T-helper 2 cell (primary cell): ENCODE measurements at regions not wholly inside any gene's neighbourhood (a gene's known extent, or its start where the extent isn't known, plus 50 kb on each side); places are given as distances from the start of the nearest gene placed in this dataset.

ENCODE experiments used
- DNase-seq, 5 experiments: peaks; one replicate each; pipeline versions ENCODE4 v3.0.0 to v3.0.0-alpha.2; 2012 to 2022

- DNase-seq, result no peak
Observed at GRCh38 chrX:39150220-39150619, 349.0 kb downstream of the MID1IP1 start.

- no peak for DNase-seq
Observed at GRCh38 chrX:39150621-39151020, 349.4 kb downstream of the MID1IP1 start.

DNA sequence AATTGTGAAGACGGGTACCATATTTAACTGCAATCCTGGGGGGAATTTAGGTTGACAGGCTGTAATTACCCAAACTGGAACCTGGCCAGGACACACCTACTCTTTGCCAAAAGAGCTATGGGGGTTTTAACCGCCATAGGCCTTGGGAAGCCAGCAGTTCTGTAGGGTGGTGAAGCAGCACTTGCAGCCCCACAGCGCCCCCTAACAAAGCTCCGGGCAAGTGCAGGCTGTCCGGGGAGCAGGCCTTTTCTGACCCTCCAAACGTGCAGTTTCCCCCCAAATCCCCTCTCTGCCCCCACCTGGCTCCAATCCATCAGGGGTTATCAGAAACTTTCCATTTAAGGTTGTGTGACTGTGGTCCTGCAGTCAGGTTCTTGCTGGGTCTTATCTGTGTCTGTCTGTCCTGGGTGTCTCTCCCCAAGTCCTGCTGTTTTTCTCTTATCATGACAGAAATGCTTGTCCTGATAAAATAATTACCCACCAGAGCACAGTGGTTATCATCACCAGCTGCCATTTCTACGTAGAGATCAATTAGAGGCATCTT lies 350.9 kb downstream of the MID1IP1 start:
- peak in 1 of 5 experiments; percentile 5 for DNase-seq

DNA sequence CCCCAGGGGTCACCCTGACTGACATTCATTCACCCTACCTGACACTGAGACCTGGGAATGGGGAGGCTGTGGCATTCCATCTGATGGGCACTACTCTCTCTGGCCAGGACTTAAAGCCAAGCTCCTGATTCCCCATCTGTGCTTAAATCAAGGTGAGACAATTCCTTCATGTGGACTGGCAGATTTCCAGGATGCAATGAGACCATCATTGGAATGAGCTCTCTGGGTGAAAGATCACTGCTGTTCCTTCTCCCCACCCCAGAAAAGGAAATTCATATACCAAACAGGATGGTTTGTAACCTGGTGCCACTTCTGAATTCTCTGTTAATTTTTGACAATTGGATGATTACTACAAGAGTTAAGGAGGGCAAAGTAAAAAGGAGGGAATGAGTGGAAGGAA lies 354.8 kb downstream of the MID1IP1 start:
- no peak for DNase-seq

- DNase-seq, result no peak
Observed at GRCh38 chrX:39157006-39157405, 355.7 kb downstream of the MID1IP1 start.

GRCh38 chrX:39157796-39158195 lies 356.5 kb downstream of the MID1IP1 start:
- DNase-seq, result no peak

DNA sequence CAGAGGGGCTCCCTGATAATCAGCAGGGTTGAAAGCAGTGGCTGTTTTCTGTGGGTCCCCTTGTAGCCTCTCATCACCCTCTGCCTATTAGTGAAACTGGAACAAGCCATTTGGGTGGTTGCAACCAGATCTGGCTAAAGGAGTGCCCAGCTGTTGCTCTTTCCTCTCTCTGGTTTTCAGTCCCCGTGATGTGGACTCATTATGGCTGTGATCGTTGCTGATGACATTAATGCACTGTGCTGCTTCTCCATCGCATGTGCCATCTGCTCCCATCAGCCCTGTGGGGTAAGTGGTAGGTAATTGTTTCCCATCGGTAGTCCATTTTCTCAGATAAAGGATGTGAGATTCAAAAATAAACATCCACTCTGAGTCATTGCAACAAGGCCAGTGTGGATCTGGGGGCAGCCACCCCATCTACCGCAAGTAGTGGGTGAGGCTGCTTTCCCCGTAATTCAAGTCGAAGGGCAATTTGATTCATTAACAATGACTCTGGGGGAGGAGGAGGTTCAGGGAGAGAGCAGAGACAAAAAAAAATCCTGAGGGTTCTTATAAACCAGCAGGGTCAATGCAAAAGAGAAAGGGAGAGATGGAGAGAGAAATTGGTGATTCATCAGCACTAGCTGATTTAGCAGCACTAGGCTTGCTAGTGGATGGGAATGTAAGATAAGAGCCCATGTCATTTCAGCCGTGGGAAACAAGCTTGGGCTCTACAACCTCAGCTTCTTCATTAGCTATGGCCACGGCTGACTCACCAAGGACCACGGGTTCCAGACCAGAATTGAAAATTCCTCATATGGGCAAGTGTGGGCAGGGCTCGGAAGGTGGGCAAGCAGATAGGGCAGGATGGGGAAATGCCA lies 357.8 kb downstream of the MID1IP1 start:
- no peak for DNase-seq

DNA sequence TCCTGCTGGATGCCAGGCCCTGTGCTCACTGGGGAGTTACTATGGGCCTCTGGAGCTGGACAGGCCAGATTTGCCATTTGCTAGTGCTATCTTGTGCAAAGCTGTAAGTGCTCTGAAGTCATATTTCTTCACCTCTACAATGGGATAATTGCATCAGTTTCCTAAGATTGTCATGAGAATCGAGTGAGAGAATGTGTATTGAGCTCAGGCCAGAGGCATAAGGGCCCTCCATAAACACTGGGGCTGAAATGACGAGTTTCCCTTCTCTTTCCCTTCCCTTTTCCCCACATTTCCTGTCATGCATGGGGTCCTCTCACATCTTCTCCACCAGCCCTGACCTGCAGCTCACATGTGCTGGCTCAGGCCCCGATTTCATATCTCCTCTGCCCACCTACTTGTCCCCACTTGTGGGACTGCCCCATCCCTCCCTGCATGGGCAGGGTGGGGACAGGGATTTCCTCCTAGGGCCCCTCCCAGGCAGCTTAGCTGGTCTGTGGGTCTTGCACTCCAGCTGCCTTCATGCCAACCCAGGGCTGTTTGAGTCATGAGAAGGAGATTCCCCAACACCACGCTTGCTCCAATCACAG lies 358.8 kb downstream of the MID1IP1 start:
- no peak for DNase-seq

- no peak for DNase-seq
Observed at GRCh38 chrX:39161611-39162255, 360.5 kb downstream of the MID1IP1 start.

DNA sequence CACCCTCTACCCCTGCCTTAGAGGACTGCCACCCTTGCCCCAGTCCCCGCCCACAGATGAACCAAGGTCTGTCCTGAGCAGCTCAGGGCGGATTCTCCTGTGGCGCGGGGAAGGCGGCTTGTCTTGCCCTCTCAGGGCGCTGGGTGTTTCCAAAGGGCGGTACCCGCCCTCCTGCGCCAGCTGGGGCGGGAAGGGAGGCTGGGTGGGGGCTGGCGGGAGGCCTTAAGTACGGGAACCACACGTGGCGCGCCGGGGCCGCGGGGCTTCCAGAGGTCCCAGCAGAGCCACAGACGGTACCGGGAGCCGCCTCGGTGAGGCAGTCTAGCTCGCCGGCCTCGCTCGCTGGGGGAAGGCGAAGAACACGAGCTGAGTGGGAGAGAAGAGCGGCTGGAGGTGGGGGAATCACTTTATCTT lies 361.1 kb downstream of the MID1IP1 start:
- peak in 4 of 5 experiments; percentile 12 to 73 (median 26) for DNase-seq

DNA sequence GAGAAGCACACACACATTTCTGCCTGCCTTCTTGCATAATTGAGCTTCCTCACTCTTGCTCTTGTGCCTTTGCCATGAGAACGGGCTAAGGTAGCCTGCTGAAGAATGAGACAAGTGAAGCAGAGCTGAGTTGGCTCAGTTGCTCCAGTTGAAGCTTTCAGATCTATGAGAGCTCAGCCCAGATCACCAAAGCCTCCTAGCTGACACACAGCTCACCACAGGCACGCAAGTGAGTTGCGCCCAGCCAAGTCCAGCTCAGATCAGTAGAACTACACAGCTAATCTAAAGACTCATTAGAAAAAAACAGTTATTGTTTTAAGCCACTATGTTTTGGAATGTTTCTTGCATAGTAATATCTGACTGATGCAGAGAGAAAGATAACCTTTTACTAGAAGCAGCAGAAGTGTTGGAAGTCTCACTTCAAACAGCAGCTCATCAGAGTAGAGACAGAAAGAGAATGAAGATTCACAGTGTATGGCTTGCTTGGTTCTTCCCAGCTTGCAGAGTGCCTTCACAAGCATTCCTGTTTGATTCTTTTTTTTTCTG lies 362.4 kb downstream of the MID1IP1 start:
- DNase-seq, result peak in 1 of 5 experiments; percentile 93

DNA sequence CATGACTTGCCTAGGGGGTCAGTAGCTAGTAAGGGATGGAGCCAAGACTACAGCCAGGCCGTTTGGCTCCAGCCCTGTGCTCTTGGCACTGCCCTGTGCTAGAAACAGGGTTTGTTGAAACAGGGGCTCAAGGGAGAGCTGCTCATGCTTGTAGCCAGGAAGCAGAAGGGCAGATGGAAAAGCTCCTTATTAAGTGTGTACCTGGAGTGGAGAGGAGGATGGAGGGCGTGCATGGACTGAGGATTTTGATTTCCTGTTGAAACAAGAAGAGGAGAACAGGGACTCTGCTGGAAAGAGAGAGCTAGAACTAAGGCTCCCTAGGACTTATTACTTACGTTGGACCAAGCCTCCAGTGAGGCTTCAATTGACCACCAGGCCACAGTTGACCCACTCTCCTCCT lies 363.0 kb downstream of the MID1IP1 start:
- no peak for DNase-seq

- no peak for DNase-seq
Observed at GRCh38 chrX:39165185-39165584, 363.9 kb downstream of the MID1IP1 start.

GRCh38 chrX:39165773-39166172 lies 364.5 kb downstream of the MID1IP1 start:
- DNase-seq, result no peak

DNA sequence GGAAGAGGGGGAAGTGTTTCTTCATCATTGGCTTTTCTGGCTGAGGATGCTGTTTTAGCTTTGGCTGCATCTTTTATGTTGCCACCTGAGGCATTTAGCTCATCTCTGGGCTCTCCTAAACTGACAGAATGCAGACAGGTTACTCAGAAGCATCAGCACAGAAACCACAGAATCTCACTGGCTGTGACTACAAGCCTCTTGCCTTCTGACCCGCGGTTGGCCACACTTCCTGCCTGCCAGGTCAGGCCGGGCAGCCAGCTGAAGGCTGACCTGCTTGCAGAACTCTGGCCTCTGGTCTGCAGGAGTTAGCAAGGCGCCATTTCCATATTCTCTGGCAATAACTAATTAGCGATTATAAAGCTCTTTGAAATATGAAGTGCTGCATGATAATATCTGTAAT lies 366.5 kb downstream of the MID1IP1 start:
- peak in 1 of 5 experiments; percentile 82 for DNase-seq

- DNase-seq, result no peak
Observed at GRCh38 chrX:39168609-39169008, 367.4 kb downstream of the MID1IP1 start.

DNA sequence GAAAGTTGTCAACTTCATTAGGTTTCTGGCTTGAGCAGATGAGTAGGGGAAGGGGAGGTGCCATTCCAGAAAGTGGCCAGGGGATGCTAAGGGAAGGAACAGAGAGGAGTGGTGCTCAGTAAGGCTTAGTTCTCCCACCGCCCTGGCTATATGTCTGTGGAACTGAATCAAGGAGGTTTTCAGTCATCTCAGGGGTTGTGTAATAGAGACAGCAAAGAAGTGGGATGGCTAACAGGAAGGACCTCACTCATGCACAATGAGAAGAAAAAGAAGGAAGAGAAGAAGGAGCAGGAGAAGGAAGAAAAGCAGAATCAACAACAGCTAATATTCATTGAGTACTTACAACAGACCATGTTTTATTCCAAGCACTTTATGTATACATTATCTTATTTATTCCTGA lies 368.7 kb downstream of the MID1IP1 start:
- DNase-seq, result no peak

GRCh38 chrX:39170464-39170863 lies 369.2 kb downstream of the MID1IP1 start:
- DNase-seq, result no peak

DNA sequence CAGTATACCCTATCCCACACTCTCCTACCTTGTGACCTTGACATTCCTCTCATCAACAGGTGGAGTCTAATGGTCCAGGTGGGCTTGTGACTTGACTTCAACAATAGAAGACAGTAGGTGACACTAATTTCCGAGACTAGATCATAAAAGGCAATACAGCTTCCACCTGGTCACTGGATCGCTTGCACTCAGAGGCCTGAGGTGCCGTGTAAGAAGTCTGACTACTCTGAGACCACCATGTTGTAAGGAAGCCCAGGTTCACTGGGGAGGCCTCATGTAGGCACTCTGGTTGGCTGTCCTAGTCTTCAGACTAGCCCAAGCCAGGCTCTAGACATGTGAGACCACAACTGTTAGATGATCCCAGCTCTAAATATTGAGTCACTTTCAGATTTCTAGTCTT lies 370.4 kb downstream of the MID1IP1 start:
- no peak for DNase-seq

DNA sequence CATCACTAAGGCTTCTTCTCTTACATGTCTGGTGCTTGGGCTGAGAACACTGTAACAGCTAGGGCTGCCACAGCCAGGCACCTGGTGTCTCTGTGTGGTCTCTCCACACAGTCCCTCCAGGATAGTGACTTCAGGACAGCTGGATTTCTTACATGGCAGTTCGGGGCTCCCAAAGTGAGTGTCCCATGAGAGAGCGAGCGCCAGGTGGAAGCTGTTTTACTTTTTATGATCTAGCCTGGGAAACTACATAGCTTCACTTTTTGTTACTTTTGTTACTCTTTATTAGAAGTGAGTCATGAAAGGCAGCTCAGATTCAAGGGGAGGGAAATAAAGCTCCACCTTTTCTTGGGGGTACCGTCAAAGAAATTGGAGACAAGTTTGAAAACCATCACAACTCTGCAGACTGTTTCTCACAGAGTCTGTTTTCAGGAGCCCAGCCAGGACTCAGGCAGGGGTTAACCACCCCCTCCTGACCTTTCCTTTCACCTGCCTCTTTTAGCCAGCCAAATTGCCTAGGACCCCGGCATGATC lies 373.0 kb downstream of the MID1IP1 start:
- DNase-seq, result no peak

- DNase-seq, result peak in 2 of 5 experiments; percentile 25 to 80
Observed at GRCh38 chrX:39174772-39175417, 373.6 kb downstream of the MID1IP1 start.

DNA sequence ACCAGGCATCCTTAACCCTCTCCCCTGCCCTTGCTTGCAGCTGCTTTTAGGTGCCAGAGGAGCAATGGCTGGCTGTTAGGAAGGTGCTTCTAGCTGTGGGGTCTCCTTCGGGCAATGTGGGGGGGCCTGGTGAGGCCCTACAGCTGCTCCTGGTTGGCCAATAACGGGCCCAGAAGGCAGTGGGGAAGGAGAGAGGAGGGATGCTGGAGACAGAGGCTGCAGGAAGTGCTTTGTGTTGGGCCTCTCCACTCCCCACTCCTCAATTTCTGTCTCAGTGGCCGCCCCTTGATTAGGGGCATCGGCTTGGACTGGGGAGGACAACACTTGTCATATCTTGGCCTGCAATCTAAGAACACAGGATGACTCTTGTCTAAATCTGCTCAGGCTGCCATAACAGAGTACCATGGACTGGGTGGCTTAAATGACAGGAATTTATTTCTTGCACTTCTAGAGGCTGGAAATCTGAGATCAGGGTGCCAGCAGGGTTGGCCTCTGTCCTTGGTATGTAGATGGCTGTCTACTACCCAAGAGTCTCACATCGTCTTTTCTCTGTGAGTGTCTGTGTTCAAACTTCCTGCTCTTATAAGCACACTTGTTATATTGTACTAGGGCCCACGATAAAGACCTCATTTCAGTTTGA lies 374.3 kb downstream of the MID1IP1 start:
- peak in 1 of 5 experiments; percentile 47 for DNase-seq
